Natural killer cell (primary cell): ENCODE measurements at regions not wholly inside any gene's neighbourhood (a gene's known extent, or its start where the extent isn't known, plus 50 kb on each side); places are given as distances from the start of the nearest gene placed in this dataset.
"Not testable (repeated sequence)": the region's sequence is repeated elsewhere in the genome, so short reads cannot be mapped to it uniquely, and the experiment has no call there.

ENCODE experiments used
- ATAC-seq, 3 donors: fragments of 150-1000 bp in 2 of 3; fragments of 200-7000 bp in 1 of 3; cut with Tn5 transposase; 1 replicate in 1 of 3; 2 replicates in 2 of 3; pipeline ENCODE4 v1.10.0; 2021; ENCODE audit warnings: mild to moderate bottlenecking in 2 of 3, moderate library complexity in 2 of 3
- DNase-seq, 2 donors: peaks; one replicate each; pipeline versions ENCODE4 v3.0.0 to v3.0.0-alpha.2; 2013 to 2021; ENCODE audit warnings: mixed read lengths in 1 of 2
- H3K27ac ChIP-seq: one replicate; pipeline ENCODE4 v1.5.1; 2013; ENCODE audit warnings: mild to moderate bottlenecking, low read length
- H3K27me3 ChIP-seq: one replicate; pipeline ENCODE4 v1.6.1; 2013; ENCODE audit warnings: low read length; ENCODE audit not compliant: control insufficient read depth, insufficient read depth
- H3K36me3 ChIP-seq: one replicate; pipeline ENCODE4 v1.6.1; 2013; ENCODE audit warnings: low read length; ENCODE audit not compliant: control insufficient read depth, insufficient read depth
- H3K4me1 ChIP-seq: one replicate; pipeline ENCODE4 v1.6.1; 2013; ENCODE audit warnings: low read length; ENCODE audit not compliant: control insufficient read depth, insufficient read depth
- H3K4me3 ChIP-seq: one replicate; pipeline ENCODE4 v1.5.1; 2013; ENCODE audit warnings: low read length
- H3K9me3 ChIP-seq: one replicate; pipeline ENCODE4 v1.6.1; 2013; ENCODE audit warnings: low read length; ENCODE audit not compliant: control insufficient read depth, insufficient read depth
- H3K27ac Mint-ChIP-seq, 2 donors: one replicate each; pipeline ENCODE4 v1.8.0; 2022; ENCODE audit warnings: mild to moderate bottlenecking in 2 of 2, mixed read lengths in 2 of 2, moderate library complexity in 1 of 2
- H3K27me3 Mint-ChIP-seq, 2 donors: one replicate each; pipeline ENCODE4 v1.8.0; 2022; ENCODE audit warnings: low read depth in 2 of 2, mixed read lengths in 2 of 2
- H3K36me3 Mint-ChIP-seq: one replicate; pipeline ENCODE4 v1.8.0; 2022; ENCODE audit warnings: mixed read lengths
- H3K4me1 Mint-ChIP-seq, 2 donors: one replicate each; pipeline ENCODE4 v1.8.0; 2022; ENCODE audit warnings: mixed read lengths in 2 of 2
- H3K4me3 Mint-ChIP-seq: one replicate; pipeline ENCODE4 v1.8.0; 2022; ENCODE audit warnings: mild to moderate bottlenecking, moderate library complexity, mixed read lengths
- H3K9me3 Mint-ChIP-seq, 2 donors: one replicate each; pipeline ENCODE4 v1.8.0; 2022; ENCODE audit warnings: mixed read lengths in 2 of 2
- WGBS: methylation state at CpG from one replicate; pipeline ENCODE4 v1.1.7; 2013; ENCODE audit warnings: missing lambda C conversion rate; ENCODE audit not compliant: insufficient coverage; 5-methylcytosine and 5-hydroxymethylcytosine counted together
- intact Hi-C: fragments of 100-400 bp; cut with micrococcal nuclease; formaldehyde crosslinking; loops from one replicate; pipeline ENCODE4 v1.14.2; 2022
- TF ChIP-seq, protein P1 (sequence below): fragments of 200-600 bp; IDR thresholded peaks from one replicate; pipeline ENCODE4 v1.8.0; 2022; ENCODE audit warnings: antibody characterized with exemption

DNA sequence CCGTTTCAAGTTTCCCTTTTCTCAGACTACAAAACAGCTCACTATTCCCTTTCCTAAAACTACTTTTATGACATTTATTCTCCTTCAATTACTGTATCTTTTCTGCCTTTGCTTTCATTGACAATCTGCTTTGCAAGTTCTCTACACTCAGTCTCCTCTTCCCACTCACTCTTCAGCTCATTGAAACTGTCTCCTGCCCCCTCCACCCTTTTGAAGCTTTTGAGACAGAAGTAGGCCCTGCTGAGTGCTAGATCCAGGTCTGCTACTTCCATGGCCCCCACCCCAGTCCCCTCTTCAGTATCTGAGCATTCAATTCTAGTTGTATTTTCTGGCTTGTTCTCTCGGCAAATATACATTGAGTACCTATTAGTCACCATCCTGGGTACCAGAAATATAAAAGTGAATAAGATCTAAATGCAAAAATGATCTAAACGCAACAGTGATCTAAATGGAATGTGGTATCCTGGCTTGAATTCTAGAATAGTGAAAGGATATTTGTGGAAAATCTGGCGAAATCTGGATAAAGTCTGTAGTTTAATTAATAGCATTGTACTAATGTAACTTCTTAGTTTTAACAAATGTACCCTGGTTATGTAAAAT, 58.4 kb downstream of the OR2K2 start:
- 90% methylated on average over 3 of the region's 4 CpGs for WGBS

GRCh38 chr9:111271047-111271446, 59.0 kb downstream of the OR2K2 start:
- intact Hi-C loops = no loop called here

More for the DNA sequence above, 58.4 kb downstream of the OR2K2 start:
- intact Hi-C loops = no loop called here
- Mint-ChIP-seq H3K4me3 (no peak overlapping the region), H3K4me1 (no peaks in the 10 kb centered on the region), H3K27me3 (peaks cover 0 to 6% of the 10 kb centered on the region in 2 donors), H3K9me3 (peaks cover 0 to 4% of the 10 kb centered on the region in 2 donors), H3K36me3 (no peaks in the 10 kb centered on the region), H3K27ac (no peak overlapping the region)
- Histone ChIP-seq H3K4me3 (no peak overlapping the region), H3K9me3 (no peaks in the 10 kb centered on the region), H3K27me3 (no peaks in the 10 kb centered on the region), H3K4me1 (no peaks in the 10 kb centered on the region), H3K36me3 (no peaks in the 10 kb centered on the region), H3K27ac (no peak overlapping the region)
- TF ChIP-seq, protein P1, sequence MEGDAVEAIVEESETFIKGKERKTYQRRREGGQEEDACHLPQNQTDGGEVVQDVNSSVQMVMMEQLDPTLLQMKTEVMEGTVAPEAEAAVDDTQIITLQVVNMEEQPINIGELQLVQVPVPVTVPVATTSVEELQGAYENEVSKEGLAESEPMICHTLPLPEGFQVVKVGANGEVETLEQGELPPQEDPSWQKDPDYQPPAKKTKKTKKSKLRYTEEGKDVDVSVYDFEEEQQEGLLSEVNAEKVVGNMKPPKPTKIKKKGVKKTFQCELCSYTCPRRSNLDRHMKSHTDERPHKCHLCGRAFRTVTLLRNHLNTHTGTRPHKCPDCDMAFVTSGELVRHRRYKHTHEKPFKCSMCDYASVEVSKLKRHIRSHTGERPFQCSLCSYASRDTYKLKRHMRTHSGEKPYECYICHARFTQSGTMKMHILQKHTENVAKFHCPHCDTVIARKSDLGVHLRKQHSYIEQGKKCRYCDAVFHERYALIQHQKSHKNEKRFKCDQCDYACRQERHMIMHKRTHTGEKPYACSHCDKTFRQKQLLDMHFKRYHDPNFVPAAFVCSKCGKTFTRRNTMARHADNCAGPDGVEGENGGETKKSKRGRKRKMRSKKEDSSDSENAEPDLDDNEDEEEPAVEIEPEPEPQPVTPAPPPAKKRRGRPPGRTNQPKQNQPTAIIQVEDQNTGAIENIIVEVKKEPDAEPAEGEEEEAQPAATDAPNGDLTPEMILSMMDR = no peak
- no peak for ATAC-seq
- no peak for DNase-seq

GRCh38 chr9:111266024-111266423, 64.0 kb downstream of the OR2K2 start:
- WGBS = 89% methylated on average over 5 of the region's 5 CpGs
- H3K36me3 ChIP-seq, intact Hi-C loops: not testable (repeated sequence)

More at GRCh38 chr9:111271047-111271446, 59.0 kb downstream of the OR2K2 start:
- Histone ChIP-seq H3K36me3 (no peaks in the 10 kb centered on the region), H3K4me1 (no peaks in the 10 kb centered on the region), H3K4me3 (no peak overlapping the region), H3K27ac (no peak overlapping the region), H3K27me3 (no peaks in the 10 kb centered on the region), H3K9me3 (peaks cover 2% of the 10 kb centered on the region)
- Mint-ChIP-seq H3K27me3 (peaks cover 0 to 6% of the 10 kb centered on the region in 2 donors), H3K4me3 (no peak overlapping the region), H3K9me3 (peaks cover 0 to 4% of the 10 kb centered on the region in 2 donors), H3K4me1 (no peaks in the 10 kb centered on the region), H3K27ac (no peak overlapping the region), H3K36me3 (no peaks in the 10 kb centered on the region)
- no peak for DNase-seq
- no peak for ATAC-seq
- TF ChIP-seq, protein P1 = no peak
- 100% methylated on average over 2 of the region's 2 CpGs for WGBS

DNA sequence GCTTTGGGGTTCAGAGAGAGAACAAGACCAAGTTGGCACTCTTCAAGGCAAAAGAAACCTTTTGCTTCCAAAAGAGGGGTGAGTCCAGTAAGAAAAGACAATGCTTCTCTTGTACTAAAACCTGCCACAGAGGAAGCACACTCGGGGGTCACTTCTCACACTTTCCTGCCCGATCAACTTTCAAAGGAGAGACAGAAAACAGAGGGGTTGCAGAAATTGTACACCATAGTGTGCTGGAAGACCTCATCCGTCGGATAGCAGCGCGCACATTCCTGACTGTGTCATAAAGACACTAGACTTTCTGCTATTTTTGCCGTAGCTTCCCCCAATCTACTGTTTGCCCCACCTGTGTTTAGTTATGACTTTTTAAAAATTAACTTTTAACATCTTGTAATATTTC, 66.9 kb downstream of the OR2K2 start:
- Mint-ChIP-seq H3K4me1 (no peaks in the 10 kb centered on the region), H3K27me3 (no peaks in the 10 kb centered on the region), H3K36me3 (no peaks in the 10 kb centered on the region), H3K4me3 (no peak overlapping the region), H3K27ac (no peak overlapping the region), H3K9me3 (peaks cover 0 to 2% of the 10 kb centered on the region in 2 donors)
- Histone ChIP-seq H3K9me3 (peaks cover 6% of the 10 kb centered on the region), H3K27ac (no peak overlapping the region), H3K4me1 (no peaks in the 10 kb centered on the region), H3K4me3 (no peak overlapping the region), H3K27me3 (no peaks in the 10 kb centered on the region), H3K36me3 (no peaks in the 10 kb centered on the region)
- intact Hi-C loops = no loop called here
- ATAC-seq (no peak), DNase-seq (no peak)
- 85% methylated on average over 6 of the region's 7 CpGs for WGBS
- TF ChIP-seq, protein P1 = no peak

More at GRCh38 chr9:111266024-111266423, 64.0 kb downstream of the OR2K2 start:
- H3K4me3 ChIP-seq, H3K4me1 Mint-ChIP-seq, H3K27ac Mint-ChIP-seq, H3K9me3 Mint-ChIP-seq, H3K27me3 Mint-ChIP-seq, DNase-seq, H3K4me1 ChIP-seq, H3K27ac ChIP-seq, H3K36me3 Mint-ChIP-seq, H3K4me3 Mint-ChIP-seq, H3K9me3 ChIP-seq, ATAC-seq, H3K27me3 ChIP-seq: not testable (repeated sequence)
